Neutrophil (primary cell): ENCODE measurements at regions not wholly inside any gene's neighbourhood (a gene's known extent, or its start where the extent isn't known, plus 50 kb on each side); places are given as distances from the start of the nearest gene placed in this dataset.

Experiments
- H3K27ac ChIP-seq: fragments of 200-600 bp; sonication (generic); 2 replicates; pipeline ENCODE4 v1.5.1; 2016; ENCODE audit warnings: mild to moderate bottlenecking, moderate library complexity
- H3K27me3 ChIP-seq: fragments of 200-600 bp; sonication (generic); 2 replicates; pipeline ENCODE4 v1.6.0; 2016; ENCODE audit warnings: mild to moderate bottlenecking
- H3K36me3 ChIP-seq: fragments of 200-600 bp; sonication (generic); 2 replicates; pipeline ENCODE4 v1.5.1; 2017
- H3K4me1 ChIP-seq, 2 experiments: fragments of 200-600 bp in 1 of 2; sonication (generic) in 1 of 2; 1 replicate in 1 of 2; 2 replicates in 1 of 2; pipeline versions ENCODE4 v1.5.1 to v1.6.1; 2013 to 2016; ENCODE audit warnings: low read depth in 1 of 2, low read length in 1 of 2, mild to moderate bottlenecking in 1 of 2, moderate library complexity in 1 of 2; ENCODE audit not compliant: control insufficient read depth in 1 of 2, insufficient read depth in 1 of 2
- H3K4me3 ChIP-seq, 2 experiments: fragments of 200-600 bp in 1 of 2; sonication (generic) in 1 of 2; 1 replicate in 1 of 2; 2 replicates in 1 of 2; pipeline ENCODE4 v1.5.1; 2013 to 2016; ENCODE audit warnings: low read depth in 1 of 2, low read length in 1 of 2, mild to moderate bottlenecking in 1 of 2, moderate library complexity in 1 of 2
- H3K9me3 ChIP-seq: fragments of 200-600 bp; sonication (generic); 2 replicates; pipeline ENCODE4 v1.5.1; 2016
- TF ChIP-seq, protein P1 (sequence below): fragments of 200-600 bp; sonication (generic); IDR thresholded peaks from 2 replicates; pipeline ENCODE4 v1.5.1; 2016; ENCODE audit warnings: antibody characterized with exemption

DNA sequence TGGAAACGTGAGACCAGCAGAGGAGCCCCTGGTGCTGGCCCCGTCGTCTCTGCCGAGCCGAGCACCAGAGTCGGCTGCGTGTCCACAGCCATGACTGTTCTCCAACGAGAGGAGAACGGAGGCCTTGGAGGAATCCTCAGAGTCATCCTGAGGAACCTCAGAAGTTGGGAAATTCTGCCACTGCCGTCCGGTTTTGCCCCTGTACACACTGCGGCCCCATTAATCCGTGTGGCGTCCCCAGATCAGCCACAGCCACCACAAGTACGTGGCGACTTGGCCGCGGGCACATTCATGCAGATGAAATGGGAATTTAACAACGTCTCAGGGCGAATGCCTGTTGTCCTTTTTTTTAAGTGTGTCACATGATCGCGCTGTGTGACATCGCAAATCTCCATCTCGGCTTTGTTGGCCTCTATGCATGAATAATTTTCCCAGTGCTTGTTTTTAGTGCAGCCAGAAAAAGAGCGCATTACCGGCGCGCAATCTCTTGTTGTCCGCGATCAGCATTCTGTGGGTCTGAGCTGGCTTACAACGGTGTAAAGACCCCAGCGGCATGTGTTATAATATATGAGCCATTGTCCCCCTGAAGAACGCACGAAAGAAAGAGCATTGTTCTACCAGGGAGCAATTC lies 323.0 kb upstream of the IRX4 start:
- Histone ChIP-seq H3K4me1 (no peaks in the 10 kb centered on the region), H3K36me3 (no peaks in the 10 kb centered on the region), H3K4me3 (no peak overlapping the region), H3K27me3 (peaks cover 13% of the 10 kb centered on the region), H3K27ac (no peak overlapping the region), H3K9me3 (no peaks in the 10 kb centered on the region)
- TF ChIP-seq, protein P1, sequence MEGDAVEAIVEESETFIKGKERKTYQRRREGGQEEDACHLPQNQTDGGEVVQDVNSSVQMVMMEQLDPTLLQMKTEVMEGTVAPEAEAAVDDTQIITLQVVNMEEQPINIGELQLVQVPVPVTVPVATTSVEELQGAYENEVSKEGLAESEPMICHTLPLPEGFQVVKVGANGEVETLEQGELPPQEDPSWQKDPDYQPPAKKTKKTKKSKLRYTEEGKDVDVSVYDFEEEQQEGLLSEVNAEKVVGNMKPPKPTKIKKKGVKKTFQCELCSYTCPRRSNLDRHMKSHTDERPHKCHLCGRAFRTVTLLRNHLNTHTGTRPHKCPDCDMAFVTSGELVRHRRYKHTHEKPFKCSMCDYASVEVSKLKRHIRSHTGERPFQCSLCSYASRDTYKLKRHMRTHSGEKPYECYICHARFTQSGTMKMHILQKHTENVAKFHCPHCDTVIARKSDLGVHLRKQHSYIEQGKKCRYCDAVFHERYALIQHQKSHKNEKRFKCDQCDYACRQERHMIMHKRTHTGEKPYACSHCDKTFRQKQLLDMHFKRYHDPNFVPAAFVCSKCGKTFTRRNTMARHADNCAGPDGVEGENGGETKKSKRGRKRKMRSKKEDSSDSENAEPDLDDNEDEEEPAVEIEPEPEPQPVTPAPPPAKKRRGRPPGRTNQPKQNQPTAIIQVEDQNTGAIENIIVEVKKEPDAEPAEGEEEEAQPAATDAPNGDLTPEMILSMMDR = no peak

DNA sequence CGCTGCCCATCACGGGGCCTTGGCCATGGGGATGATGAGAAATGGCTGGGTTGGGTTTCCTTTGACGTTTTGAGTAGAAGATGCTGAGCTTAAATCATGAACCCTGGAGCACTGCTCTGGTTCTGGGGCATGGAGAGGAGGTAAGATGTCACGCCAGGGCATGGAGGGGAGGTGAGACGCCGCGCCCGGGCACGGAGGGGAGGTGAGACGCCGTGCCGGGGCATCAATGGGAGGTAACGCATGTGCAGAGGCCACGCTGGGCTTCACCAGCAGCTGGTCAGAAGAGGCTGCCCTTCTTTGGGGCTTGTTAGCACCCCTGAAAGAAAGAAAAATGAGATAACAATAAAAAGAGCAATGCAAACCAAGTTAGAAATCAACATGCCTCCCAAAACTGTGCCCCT lies 322.5 kb upstream of the IRX4 start:
- peaks cover 13% of the 10 kb centered on the region for H3K27me3 ChIP-seq
- H3K9me3 ChIP-seq = no peaks in the 10 kb centered on the region
- H3K4me1 ChIP-seq = no peaks in the 10 kb centered on the region
- no peak overlapping the region for H3K27ac ChIP-seq
- H3K36me3 ChIP-seq = no peaks in the 10 kb centered on the region
- TF ChIP-seq, protein P1 = no peak
- H3K4me3 ChIP-seq = no peak overlapping the region

DNA sequence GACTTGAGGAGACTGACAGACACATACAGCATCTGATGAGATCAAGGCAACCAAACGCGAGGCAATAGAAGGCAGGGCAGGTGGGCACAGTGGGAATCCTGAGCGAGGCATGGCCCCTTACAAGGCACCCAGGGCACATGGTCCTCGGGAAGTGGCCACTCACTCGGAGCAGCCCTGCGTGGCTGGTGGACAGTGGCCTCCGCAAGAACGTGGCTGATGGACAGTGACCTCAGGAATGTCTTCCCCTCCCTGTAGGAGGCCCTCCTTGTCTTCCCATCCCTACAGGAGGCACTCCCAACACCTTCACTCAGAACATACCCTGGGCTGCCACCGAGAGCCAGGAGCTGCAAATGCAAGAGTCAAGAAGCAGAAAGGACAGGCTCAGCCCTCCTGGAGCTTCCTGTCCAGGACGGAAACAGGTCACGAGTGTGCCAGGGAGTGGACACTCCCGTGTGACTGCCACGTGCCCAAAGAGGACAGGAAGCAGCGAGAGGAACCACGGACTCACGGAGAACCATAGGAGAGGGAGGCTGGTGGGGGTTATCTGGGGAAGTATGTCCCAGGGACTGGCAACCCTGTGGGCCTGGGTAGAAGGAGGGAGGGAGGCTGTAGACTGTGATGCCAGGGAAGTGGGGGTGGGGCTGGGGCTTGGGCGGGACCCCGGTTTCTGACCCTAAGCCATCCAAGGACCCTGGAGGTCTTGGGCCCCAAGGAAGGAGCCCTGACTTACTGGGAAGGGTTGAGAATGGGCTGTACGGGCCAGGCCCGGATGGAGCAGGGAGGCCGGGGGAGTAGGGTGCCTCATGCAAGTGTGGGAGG lies 321.9 kb upstream of the IRX4 start:
- no peak overlapping the region for H3K4me3 ChIP-seq
- H3K4me1 ChIP-seq = no peaks in the 10 kb centered on the region
- no peaks in the 10 kb centered on the region for H3K9me3 ChIP-seq
- no peaks in the 10 kb centered on the region for H3K36me3 ChIP-seq
- H3K27me3 ChIP-seq = peaks cover 13% of the 10 kb centered on the region
- H3K27ac ChIP-seq = no peak overlapping the region
- TF ChIP-seq, protein P1 = no peak

DNA sequence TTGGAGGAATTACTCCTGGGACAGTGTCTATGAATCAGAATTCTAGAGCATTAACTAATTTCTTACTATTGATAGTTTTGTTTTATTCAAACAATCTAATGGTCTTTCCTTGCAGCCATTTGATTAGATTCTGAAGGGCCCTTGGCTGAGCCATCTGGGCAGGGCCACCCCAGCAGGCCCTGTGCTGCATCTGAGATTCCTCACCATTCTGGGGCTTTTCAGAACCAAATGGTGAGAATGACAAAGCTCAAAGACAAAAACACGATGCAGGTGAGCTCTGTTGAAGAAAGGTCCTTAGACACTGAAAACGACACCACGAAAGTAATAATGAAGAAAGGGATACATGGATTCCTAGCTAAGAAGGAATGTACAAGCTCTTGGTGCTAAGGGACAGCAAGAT lies 321.0 kb upstream of the IRX4 start:
- Histone ChIP-seq H3K27me3 (peaks cover 13% of the 10 kb centered on the region), H3K9me3 (no peaks in the 10 kb centered on the region), H3K4me1 (no peaks in the 10 kb centered on the region), H3K4me3 (no peak overlapping the region), H3K27ac (no peak overlapping the region), H3K36me3 (no peaks in the 10 kb centered on the region)
- TF ChIP-seq, protein P1 = no peak

DNA sequence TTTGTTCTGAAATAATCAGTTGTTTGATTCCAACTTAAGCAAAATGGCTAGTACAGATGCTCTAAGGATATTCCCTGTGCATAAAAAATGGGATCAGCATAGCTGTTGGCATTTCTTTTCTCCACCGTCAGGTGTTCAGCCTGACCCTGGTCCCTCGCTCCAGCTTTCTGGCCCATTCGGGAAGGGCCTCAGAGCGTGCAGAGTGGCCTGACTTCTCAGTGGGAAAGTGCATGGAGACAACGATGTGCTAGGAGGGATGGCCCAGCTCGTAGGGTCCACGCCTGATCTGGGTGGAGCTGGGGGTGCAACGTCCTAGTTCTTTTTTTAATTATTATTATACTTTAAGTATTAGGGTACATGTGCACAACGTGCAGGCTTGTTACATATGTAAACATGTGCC lies 319.1 kb upstream of the IRX4 start:
- no peaks in the 10 kb centered on the region for H3K27me3 ChIP-seq

More for the DNA sequence above, 319.1 kb upstream of the IRX4 start:
- H3K27ac ChIP-seq = no peak overlapping the region
- no peak overlapping the region for H3K4me3 ChIP-seq
- TF ChIP-seq, protein P1 = no peak
- no peaks in the 10 kb centered on the region for H3K9me3 ChIP-seq
- H3K4me1 ChIP-seq = no peaks in the 10 kb centered on the region
- no peaks in the 10 kb centered on the region for H3K36me3 ChIP-seq
